Gastroesophageal sphincter (tissue), 4 donors: ENCODE measurements at regions not wholly inside any gene's neighbourhood (a gene's known extent, or its start where the extent isn't known, plus 50 kb on each side); places are given as distances from the start of the nearest gene placed in this dataset.

Experiments used
- ATAC-seq: fragments of 150-250 bp; one replicate; pipeline ENCODE4 v1.9.1; 2016; ENCODE audit warnings: mild to moderate bottlenecking, moderate library complexity
- H3K27ac ChIP-seq, 4 donors: fragments of 200-600 bp; sonication (generic) in 3 of 4; 1 replicate in 3 of 4; 2 replicates in 1 of 4; pipeline ENCODE4 v1.5.1; 2016 to 2019
- H3K27me3 ChIP-seq: fragments of 200-600 bp; sonication (generic); one replicate; pipeline ENCODE4 v1.5.1; 2019
- H3K36me3 ChIP-seq, 2 donors: fragments of 200-600 bp; sonication (generic); one replicate each; pipeline ENCODE4 v1.5.1; 2019; ENCODE audit warnings: control low read depth in 1 of 2
- H3K4me1 ChIP-seq, 3 donors: fragments of 200-600 bp; sonication (generic); 1 replicate in 2 of 3; 2 replicates in 1 of 3; pipeline ENCODE4 v1.5.1; 2016 to 2019; ENCODE audit warnings: control low read depth in 2 of 3
- H3K4me3 ChIP-seq, 2 donors: fragments of 200-600 bp; sonication (generic); one replicate each; pipeline ENCODE4 v1.5.1; 2019; ENCODE audit warnings: mild to moderate bottlenecking in 1 of 2, moderate library complexity in 1 of 2
- H3K9me3 ChIP-seq, 3 donors: fragments of 200-600 bp; sonication (generic); one replicate each; pipeline ENCODE4 v1.5.1; 2017 to 2019; ENCODE audit warnings: control low read depth in 2 of 3
- EP300 ChIP-seq: sonication (generic); formaldehyde crosslinking; IDR thresholded peaks from one replicate; pipeline ENCODE4 v1.6.1; 2017; ENCODE audit warnings: antibody characterized with exemption, mild to moderate bottlenecking
- POLR2A ChIP-seq, 2 donors: fragments of 450-650 bp; IDR thresholded peaks; one replicate each; pipeline ENCODE4 v1.6.1; 2017; ENCODE audit warnings: antibody characterized with exemption in 2 of 2, mild to moderate bottlenecking in 2 of 2, moderate library complexity in 1 of 2
- POLR2AphosphoS5 ChIP-seq: sonication (generic); formaldehyde crosslinking; IDR thresholded peaks from one replicate; pipeline ENCODE4 v1.6.1; 2017; ENCODE audit warnings: antibody characterized with exemption
- WGBS, 2 donors: methylation state at CpG; one replicate each; pipeline ENCODE4 v1.1.5; 2018; ENCODE audit warnings: low coverage in 1 of 2; 5-methylcytosine and 5-hydroxymethylcytosine counted together
- TF ChIP-seq, protein P1 (sequence below), 4 experiments: fragments of 200-600 bp in 2 of 4; fragments of 450-650 bp in 2 of 4; sonication (generic) in 1 of 4; IDR thresholded peaks; one replicate each; pipeline ENCODE4 v1.5.1; 2017 to 2019; ENCODE audit warnings: antibody characterized with exemption in 4 of 4, mild to moderate bottlenecking in 2 of 4, moderate library complexity in 2 of 4

- H3K27me3 ChIP-seq = no peaks in the 10 kb centered on the region
- no peak for ATAC-seq
- no peaks in the 10 kb centered on the region for H3K4me1 ChIP-seq
- no peak for TF ChIP-seq EP300
- H3K27ac ChIP-seq = no peak overlapping the region
- WGBS, 2 donors = 71 to 79% methylated on average over 2 to 4 of the region's 4 CpGs
- no peaks in the 10 kb centered on the region for H3K9me3 ChIP-seq
- no peaks in the 10 kb centered on the region for H3K36me3 ChIP-seq
- no peak overlapping the region for H3K4me3 ChIP-seq
These were observed 510.1 kb upstream of the CFAP20DC start for GRCh38 chr3:59559721-59560435.

DNA sequence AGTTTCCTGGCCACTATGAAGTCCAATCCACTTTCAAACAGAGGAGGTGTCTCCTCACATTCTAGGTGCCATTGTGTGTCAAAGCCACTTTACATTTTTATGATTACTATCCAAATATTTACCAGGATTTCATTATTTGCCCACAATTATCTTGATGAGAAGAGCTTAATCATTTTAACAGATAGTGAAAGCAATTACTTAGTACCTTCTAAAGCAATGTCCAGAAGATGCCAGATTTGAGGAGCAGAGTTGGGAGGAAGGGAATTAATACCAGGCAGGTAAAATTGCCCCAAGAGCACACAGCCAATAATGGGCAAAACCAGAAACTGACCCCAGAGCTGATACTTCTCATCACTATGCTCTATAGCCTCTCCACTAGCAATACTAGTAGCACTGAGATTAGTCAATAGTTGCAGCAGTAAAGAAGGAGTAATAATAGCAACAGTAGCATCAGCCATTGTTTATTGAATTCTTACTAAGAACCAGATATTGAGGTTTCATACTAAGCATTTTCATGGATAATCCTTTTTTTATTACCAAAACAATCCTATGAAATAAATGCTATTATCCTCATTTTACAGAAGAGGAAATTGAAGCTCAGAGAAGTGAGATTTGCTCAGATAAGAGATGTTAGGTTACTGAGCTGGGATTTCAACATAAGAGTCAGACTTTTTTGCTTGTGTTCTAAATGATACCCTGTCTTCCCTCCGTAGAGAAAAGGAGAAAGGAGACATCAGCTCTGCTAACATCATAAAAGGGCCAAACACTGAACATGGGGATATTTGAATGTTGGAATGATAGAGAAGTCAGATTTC lies 509.3 kb upstream of the CFAP20DC start:
- Histone ChIP-seq H3K27me3 (no peaks in the 10 kb centered on the region), H3K4me1 (no peaks in the 10 kb centered on the region), H3K4me3 (no peak overlapping the region), H3K27ac (no peak overlapping the region), H3K9me3 (no peaks in the 10 kb centered on the region), H3K36me3 (no peaks in the 10 kb centered on the region)
- WGBS, 2 donors = 50 to 60% methylated on average over 1 of the region's 1 CpG
- TF ChIP-seq, protein P1, sequence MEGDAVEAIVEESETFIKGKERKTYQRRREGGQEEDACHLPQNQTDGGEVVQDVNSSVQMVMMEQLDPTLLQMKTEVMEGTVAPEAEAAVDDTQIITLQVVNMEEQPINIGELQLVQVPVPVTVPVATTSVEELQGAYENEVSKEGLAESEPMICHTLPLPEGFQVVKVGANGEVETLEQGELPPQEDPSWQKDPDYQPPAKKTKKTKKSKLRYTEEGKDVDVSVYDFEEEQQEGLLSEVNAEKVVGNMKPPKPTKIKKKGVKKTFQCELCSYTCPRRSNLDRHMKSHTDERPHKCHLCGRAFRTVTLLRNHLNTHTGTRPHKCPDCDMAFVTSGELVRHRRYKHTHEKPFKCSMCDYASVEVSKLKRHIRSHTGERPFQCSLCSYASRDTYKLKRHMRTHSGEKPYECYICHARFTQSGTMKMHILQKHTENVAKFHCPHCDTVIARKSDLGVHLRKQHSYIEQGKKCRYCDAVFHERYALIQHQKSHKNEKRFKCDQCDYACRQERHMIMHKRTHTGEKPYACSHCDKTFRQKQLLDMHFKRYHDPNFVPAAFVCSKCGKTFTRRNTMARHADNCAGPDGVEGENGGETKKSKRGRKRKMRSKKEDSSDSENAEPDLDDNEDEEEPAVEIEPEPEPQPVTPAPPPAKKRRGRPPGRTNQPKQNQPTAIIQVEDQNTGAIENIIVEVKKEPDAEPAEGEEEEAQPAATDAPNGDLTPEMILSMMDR (IDR thresholded peaks at IDR 0.05) = no peak
- TF ChIP-seq POLR2A (IDR thresholded peaks at IDR 0.05) (no peak), POLR2AphosphoS5 (no peak), EP300 (no peak)
- ATAC-seq = no peak

GRCh38 chr3:59555593-59556315 lies 505.9 kb upstream of the CFAP20DC start:
- TF ChIP-seq EP300 = no peak
- TF ChIP-seq, protein P1 (IDR thresholded peaks at IDR 0.05) = no peak
- no peak for TF ChIP-seq POLR2AphosphoS5
- no peak for TF ChIP-seq POLR2A (IDR thresholded peaks at IDR 0.05)
- Histone ChIP-seq H3K36me3 (no peaks in the 10 kb centered on the region), H3K27ac (no peak overlapping the region), H3K4me1 (no peaks in the 10 kb centered on the region), H3K4me3 (no peak overlapping the region), H3K9me3 (no peaks in the 10 kb centered on the region), H3K27me3 (no peaks in the 10 kb centered on the region)
- no peak for ATAC-seq
- 73 to 86% methylated on average over 5 to 6 of the region's 6 CpGs for WGBS, 2 donors

DNA sequence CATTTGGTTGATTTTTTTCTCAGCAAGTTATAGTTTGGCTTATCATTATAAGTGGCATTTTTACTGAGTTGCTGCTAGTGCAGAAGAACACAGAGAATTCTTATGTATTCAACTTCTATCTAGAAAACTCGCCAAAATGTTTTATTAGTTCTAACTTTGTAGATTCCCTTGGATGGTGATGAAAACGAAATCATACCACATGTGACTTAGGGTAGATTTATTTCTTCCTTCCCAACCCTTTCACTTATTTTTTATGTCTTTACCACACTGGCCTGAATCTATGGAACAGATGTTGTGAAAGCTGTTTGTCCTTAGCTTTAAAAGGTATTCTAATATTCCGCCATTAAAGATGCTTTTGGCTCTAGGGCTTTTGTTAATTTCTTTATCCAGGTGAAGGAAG lies 503.3 kb upstream of the CFAP20DC start:
- TF ChIP-seq, protein P1 (IDR thresholded peaks at IDR 0.05) = no peak
- TF ChIP-seq POLR2AphosphoS5 (no peak), EP300 (no peak), POLR2A (IDR thresholded peaks at IDR 0.05) (no peak)
- Histone ChIP-seq H3K36me3 (no peaks in the 10 kb centered on the region), H3K4me1 (peaks cover 0 to 6% (median 0%) of the 10 kb centered on the region in 3 donors), H3K27ac (no peak overlapping the region), H3K4me3 (no peak overlapping the region), H3K27me3 (no peaks in the 10 kb centered on the region), H3K9me3 (no peaks in the 10 kb centered on the region)
- 80 to 87% methylated on average over 3 of the region's 3 CpGs for WGBS, 2 donors
- no peak for ATAC-seq

- peaks cover 0 to 16% (median 0%) of the 10 kb centered on the region in 3 donors for H3K4me1 ChIP-seq
- H3K27me3 ChIP-seq = no peaks in the 10 kb centered on the region
- H3K27ac ChIP-seq = no peak overlapping the region
- H3K9me3 ChIP-seq = no peaks in the 10 kb centered on the region
- WGBS, 2 donors = 62 to 71% methylated on average over 3 to 4 of the region's 4 CpGs
- H3K36me3 ChIP-seq = no peaks in the 10 kb centered on the region
- TF ChIP-seq POLR2AphosphoS5 (no peak), EP300 (no peak), POLR2A (IDR thresholded peaks at IDR 0.05) (no peak)
- TF ChIP-seq, protein P1 (IDR thresholded peaks at IDR 0.05) = no peak
- no peak overlapping the region for H3K4me3 ChIP-seq
- no peak for ATAC-seq
These were observed 502.0 kb upstream of the CFAP20DC start for GRCh38 chr3:59551834-59552233.
